GM12892 (cell line): ENCODE measurements at regions not wholly inside any gene's neighbourhood (a gene's known extent, or its start where the extent isn't known, plus 50 kb on each side); places are given as distances from the start of the nearest gene placed in this dataset.

Source experiments
- POLR2A ChIP-seq: IDR thresholded peaks from 2 replicates; pipeline ENCODE4 v1.6.1; 2011; ENCODE audit warnings: low read depth, low read length, control low read depth
- POLR2AphosphoS5 ChIP-seq: IDR thresholded peaks from 2 replicates; pipeline ENCODE4 v1.6.1; 2011; ENCODE audit warnings: low read depth, low read length, control low read depth
- TAF1 ChIP-seq: IDR thresholded peaks from 2 replicates; pipeline ENCODE4 v1.6.1; 2011; ENCODE audit warnings: low read depth, mild to moderate bottlenecking, control low read depth, low read length, borderline replicate concordance

DNA sequence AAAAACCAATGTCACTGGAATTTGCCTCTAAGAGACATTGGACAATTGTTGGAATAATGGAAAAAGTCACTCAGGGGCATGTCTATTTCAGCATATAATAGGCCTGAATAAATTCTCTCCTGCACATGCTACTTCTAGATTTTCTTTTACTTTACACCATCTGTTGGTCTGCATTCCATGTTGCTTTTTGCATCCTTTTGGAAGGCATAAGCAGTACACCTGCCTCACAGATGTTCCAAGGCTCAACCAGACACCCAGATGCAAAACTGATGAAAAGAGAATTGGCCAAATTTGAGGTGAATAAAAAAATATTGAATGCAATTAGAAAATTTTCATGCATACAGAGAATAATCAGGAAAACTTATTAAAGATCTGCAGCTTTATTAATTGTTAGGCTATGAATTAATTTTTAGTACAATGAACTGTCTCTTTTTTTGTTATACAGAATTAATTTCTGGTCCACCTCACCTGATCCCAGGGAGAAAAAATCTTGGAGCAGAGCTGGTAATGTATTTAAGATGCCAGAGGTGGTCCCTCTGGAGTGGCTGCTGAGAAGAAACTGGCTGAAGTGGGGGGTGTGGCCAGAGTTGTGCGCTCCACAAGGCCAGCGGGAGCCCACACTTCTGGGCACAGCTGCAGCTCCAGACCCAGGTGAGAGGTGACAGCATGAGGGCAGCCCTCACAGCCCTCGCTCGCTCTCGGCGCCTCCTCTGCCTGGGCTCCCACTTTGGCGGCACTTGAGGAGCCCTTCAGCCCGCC lies 778.6 kb downstream of the CDH11 start:
- TF ChIP-seq POLR2A (no peak), TAF1 (no peak), POLR2AphosphoS5 (no peak)
